GM18502 (cell line): ENCODE measurements at regions not wholly inside any gene's neighbourhood (a gene's known extent, or its start where the extent isn't known, plus 50 kb on each side); places are given as distances from the start of the nearest gene placed in this dataset.
"Not testable (repeated sequence)": the region's sequence is repeated elsewhere in the genome, so short reads cannot be mapped to it uniquely, and the experiment has no call there.

Source experiments
- ATAC-seq: cut with Tn5 transposase; IDR thresholded peaks from one replicate; pipeline ENCODE4 v1.9.1; 2021; ENCODE audit warnings: mild to moderate bottlenecking; ENCODE audit not compliant: unreplicated experiment, poor library complexity

- ATAC-seq: not testable (repeated sequence)
Observed at GRCh38 chr16:32115562-32115961, 137.5 kb upstream of the TP53TG3D start.

- ATAC-seq: no peak
Observed at GRCh38 chr16:32116080-32116479, 137.0 kb upstream of the TP53TG3D start.

- not testable (repeated sequence) for ATAC-seq
Observed at GRCh38 chr16:32116533-32116932, 136.6 kb upstream of the TP53TG3D start.

- not testable (repeated sequence) for ATAC-seq
Observed at GRCh38 chr16:32120372-32120771, 132.7 kb upstream of the TP53TG3D start.

- ATAC-seq: not testable (repeated sequence)
Observed at GRCh38 chr16:32120779-32121178, 132.3 kb upstream of the TP53TG3D start.

GRCh38 chr16:32121273-32121900 is 131.7 kb upstream of the TP53TG3D start:
- not testable (repeated sequence) for ATAC-seq

GRCh38 chr16:32152434-32152833 is 100.7 kb upstream of the TP53TG3D start:
- ATAC-seq: not testable (repeated sequence)

- ATAC-seq: not testable (repeated sequence)
Observed at GRCh38 chr16:32187918-32188669, 65.0 kb upstream of the TP53TG3D start.

GRCh38 chr16:32202585-32202984 is 50.5 kb upstream of the TP53TG3D start:
- not testable (repeated sequence) for ATAC-seq
